NCI-H187 (cell line): ENCODE measurements at regions not wholly inside any gene's neighbourhood (a gene's known extent, or its start where the extent isn't known, plus 50 kb on each side); places are given as distances from the start of the nearest gene placed in this dataset.
"Not testable (repeated sequence)": the region's sequence is repeated elsewhere in the genome, so short reads cannot be mapped to it uniquely, and the experiment has no call there.

Experiments
- DNase-seq, 2 experiments: peaks; one replicate each; lab custom pipeline; 2025; lab: John Stamatoyannopoulos, UW

DNA sequence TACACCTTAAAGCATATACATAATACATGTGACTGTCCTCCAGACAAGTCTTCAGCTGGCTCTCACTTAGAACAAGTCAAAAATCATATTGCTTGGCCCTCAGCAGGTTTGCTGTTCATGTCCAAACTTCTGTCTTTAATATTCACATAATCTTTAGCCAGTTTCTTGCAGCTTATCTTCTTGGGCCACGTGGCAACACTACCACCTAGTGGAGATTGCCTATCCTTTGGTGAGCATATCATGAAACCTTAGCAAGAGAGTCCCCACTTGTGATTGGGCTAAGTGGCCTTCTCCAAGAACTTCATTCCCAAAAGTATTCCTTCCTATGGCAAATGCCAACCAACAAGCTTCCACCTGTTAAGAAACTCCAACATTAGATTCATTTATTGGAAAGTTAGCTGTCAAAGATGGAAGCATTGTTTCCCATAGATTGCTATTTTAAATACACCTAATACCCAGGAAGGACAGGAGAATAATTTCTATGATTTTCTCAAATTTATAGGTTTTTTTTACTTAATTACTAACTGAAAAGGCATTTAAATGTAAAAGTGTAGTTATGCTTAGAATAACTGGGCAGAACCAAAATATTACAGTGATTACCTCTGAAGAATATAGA lies 231.9 kb upstream of the INTU start:
- DNase-seq = peak in 1 of 2 experiments; percentile 11

DNA sequence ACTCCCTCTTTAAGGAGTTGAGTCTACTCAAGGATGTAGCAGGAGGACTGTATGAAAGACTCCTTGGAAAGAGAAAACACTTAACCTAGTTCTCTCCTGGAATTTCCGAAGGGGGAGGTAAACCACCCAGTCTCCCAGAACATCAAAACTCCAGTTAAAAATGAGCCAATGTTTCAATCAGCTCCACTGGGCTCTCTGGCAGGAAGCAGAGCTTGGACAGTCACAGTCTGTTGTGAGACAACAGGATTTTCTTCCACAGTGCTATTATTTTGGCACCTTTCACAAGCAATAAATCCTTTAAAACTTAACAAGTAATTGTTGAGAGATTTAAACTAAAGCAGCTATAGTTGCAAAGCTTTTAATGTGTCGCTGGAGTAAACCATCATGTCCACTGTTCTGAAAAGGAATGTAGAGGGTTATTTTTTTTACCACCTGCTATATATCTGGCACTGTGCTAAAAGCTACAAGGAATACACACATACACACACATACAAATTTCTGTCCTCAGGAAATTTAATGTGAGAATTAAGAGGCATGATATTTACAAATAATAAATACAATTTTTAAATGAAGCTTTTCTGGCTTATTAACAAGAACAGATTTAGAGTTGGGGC lies 229.2 kb upstream of the INTU start:
- no peak for DNase-seq

DNA sequence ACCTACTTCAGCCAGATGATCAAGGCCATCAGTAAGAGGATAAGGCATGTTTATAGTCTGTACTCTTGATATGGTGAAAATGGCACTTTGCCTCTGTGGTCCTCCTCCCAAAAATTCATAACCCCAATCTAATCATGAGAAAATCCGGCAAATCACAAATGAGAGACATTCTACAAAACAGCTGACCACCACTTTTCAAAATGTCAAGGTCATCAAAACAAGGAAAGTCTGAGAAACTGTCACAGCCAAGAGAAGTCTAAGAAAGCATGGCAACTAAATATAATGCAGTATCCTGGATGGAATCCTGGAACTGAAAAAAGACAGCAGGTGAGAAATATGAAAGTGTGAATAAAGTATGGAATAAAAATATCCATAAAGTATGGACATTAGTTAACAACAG lies 226.6 kb upstream of the INTU start:
- no peak for DNase-seq

DNA sequence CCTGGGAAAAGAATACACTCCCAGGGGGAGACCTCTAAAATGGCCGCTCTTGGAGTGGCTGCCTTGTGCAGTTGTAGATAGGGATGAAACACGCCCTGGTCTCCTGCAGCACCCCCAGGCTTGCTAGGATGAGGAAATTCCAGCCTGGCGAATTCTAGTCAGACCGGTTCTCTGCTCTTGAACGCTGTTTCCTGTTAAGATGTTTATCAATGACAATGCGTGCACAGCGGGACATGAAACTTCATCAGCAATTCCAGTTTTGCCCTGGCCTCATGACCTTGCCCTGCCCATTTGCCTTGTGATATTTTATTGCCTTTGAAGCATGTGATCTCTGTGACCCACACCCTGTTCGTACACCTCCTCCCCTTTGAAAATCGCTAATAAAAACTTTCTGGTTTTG lies 225.2 kb upstream of the INTU start:
- not testable (repeated sequence) for DNase-seq

DNA sequence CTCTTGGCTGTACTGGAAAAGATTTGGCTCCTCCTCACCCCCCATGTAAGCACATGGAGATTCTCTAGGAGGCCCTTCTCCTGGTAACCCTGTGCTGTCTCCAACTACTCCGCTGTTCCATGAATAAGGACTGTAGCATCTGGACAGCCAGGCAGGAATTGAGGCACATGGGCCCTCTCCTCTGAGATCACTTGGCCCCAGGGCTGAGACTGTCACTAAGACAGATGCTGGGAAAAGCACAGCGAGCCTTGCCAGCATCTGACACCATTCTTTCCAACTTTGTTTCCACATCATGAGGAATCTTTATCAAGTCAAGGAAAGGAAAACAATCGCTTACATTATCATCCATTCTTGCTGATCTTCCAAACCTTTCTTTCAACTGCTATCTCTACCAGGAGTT lies 222.6 kb upstream of the INTU start:
- no peak for DNase-seq

DNA sequence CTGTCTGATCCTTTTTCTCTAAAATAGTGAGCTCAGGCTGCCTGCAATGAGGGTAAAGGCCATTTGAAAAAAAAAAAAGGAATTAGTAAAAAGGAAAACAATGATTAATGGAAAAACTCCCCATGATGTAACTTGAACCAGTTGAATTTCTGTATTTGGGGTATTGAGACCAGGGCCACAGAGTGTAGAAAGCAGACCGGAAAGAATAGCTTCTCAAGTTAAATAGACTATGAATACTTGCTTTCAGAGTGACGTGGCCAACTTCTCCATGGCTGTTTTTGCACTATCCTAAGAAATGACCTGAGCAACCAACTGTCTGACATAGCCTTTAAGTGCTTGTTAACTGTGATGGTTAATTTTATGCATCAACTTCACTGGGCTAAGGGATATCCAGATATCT lies 222.1 kb upstream of the INTU start:
- DNase-seq = no peak

DNA sequence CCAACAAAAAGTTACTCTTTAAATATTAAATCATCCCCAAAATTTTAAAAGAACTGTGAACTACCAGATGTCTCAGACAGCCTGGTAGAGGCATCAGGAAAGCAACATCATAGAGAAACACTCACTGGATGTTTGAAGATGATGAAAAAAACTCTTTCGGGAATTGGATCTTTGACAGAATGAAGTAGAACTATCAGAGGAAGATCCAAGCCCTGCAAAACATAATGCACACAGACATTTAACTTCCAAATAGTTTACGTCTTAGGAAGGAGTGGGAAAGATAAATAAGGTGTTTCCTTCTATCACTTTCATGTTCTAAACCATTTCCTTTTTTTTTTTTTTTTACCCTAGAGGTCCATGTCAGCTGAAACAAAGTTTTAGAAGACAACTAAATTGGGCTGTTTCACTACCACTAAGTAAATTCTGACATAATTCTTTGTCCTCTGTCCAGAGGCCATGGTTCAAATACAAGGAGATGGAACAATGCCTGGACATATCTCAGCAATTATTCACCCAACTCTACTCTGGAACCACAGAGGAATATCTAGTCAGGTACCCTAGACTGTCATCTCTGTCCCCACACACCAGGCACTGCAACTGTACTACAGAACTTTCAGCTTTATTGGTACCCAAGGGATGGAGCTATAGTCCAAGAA lies 217.7 kb upstream of the INTU start:
- DNase-seq = no peak

DNA sequence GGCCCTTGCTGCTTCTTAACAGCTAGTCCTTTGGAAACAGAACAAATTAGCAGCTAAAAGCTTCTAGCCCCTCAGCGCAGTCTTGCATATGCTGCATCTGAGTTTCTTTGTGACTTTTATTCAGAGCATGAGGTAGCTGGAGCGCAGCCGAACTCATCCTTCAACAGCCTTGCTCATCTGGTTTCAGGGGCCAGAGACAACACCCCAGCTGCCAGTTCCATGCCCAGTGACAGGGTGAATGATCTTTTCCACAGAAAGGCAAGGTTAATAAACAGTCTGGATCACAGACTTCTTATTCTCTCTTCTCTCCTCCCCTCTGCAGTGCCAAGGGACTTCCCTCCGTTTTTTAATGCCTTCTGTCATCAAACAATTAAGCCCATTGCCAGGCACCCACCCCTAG lies 216.6 kb upstream of the INTU start:
- DNase-seq = no peak

DNA sequence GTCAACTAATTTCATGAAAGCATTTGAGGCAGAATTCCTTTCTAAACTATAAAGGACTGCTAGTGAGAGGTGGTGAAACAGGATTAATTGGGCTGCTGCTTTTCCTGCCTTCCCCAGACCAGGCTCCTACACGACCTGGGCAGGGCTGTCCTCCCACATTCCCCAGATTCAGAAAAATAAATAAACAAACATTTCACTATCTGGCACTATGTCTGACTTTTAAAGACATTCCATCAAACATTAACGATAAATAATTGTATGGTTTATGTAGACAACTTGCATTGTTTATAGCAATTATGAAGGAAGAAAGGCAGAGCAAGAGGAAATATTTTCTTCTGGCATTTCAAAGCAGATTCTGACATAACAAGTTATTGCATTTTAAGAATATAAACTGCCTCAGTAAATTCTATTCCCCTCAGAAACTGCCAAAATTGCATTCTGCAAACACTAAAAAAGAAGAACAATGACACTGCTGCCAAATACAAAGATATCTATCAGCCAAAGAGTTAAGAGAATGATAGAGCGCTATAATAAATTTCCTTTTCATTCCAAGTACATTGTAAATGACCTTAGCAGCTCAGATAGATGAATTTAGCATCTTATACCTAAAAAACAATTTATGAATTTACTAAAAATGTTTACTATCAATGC lies 214.7 kb upstream of the INTU start:
- DNase-seq = no peak

DNA sequence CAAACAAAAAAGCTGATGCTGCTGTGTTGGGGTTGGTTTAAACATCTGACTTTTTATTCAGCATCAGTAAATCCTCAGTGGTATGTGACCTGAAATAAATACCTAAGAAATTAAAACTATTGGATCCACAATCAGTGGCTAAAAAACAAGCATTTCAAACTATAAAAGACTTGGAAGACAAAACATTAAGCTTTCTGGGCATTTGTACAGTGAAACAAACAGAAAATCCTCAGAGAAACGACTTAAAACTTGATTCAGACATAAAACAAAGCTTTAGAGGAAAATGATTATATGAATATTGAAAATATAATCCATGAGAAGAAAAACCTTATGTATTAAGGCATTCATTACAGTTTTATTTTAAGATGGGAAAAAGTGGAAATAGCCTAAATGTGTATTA lies 213.3 kb upstream of the INTU start:
- no peak for DNase-seq

DNA sequence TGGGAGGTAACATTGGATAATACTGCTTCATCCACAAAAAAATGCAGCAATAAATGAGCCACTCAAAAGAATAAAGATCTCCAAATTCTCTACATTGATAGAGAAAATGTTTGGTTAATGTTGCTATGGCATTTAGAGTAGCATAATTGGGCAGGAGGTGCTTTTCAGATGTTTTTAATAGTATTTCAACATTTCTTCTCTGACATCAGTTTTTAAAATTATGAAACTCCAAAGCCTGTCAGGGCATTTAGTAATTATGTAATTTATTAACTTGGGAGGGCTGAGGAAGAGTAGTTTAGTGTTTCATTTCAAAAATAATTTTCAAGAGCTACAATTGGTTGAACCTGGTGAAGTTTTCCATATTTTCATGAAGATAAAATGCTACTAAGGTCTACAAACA lies 211.3 kb upstream of the INTU start:
- DNase-seq = no peak

DNA sequence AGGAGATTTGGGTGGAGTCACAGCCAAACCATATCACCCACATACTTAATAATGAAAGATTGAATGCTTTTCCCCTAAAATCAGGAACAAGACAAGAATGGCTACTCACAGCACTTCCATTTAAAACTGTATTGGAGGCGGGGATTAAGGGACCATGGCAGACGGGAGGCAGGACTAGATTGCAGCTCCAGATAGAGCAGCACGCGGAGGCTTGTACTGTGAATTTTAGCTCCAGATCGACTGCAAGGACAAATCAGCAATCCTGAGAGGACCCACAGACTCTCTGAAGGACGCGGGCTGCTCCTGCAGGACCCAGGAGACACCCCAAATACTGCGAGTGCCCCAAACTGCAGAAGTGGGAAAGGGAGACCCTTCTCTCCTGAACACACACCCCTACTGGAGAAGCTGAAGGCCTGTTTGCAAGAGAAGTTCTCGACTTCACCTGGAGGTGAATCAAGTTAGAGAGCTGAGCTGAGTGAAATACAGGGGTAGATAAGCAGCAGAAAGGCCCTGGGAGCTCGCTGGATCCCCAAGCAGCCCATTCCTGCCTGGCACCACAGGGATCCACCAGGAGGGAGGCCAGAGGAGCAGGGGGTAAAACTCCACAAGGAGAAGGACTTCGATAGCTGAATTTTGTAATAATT lies 207.4 kb upstream of the INTU start:
- no peak for DNase-seq

DNA sequence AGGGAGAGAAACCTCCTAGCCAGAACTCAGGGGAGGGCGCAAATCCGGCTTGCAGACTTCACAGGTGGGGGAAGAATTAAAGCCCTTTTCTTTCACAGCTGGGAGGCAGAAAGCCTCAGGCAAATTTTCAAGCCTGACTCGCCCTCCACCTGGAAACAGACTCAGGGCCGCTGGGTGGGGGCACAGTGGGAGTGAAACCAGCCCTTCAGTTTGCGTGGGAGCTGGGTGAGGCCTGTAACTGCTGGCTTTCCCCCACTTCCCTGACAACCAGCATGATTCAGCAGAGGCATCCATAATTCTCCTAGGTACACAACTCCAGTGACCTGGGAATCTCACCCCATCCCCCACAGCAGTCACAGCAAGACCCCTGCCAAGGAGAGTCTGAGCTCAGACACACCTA lies 206.9 kb upstream of the INTU start:
- no peak for DNase-seq

DNA sequence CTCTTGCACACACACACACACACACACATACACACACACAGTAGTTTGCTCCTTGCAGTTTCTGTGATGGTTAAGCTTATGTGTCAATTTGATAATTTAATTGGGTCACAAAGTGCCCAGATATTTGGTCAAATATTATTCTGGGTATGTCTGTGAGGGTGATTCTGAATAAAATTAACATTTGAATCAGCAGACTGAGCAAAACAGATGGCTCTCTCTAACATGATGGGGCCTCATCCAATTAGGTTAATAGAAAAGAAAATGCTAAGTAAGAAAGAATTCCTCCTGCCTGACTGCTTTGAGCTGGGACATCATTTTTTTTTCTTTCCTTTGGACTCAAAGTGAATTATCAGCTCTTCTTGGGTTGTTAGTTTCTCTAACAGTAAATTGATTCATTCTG lies 191.2 kb upstream of the INTU start:
- DNase-seq = no peak

DNA sequence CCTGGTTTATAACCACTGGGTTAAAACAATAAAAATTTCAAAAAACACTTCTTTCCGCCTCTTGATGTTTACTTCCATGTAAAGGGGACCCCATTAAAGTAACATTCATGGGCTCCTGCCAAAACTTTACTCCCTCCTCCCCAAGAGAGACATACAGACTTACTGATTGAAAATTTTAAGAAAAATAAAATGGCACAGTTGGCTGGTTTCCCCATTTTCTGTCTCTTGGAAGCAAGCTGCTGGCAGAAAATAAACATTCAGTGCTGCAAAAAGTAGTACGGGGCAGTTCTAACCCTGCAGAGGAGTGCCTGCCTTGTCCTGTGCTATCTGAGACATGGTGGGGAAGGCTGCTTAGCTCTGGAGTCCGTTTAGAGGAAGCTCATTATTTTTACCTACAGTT lies 187.3 kb upstream of the INTU start:
- DNase-seq = no peak

DNA sequence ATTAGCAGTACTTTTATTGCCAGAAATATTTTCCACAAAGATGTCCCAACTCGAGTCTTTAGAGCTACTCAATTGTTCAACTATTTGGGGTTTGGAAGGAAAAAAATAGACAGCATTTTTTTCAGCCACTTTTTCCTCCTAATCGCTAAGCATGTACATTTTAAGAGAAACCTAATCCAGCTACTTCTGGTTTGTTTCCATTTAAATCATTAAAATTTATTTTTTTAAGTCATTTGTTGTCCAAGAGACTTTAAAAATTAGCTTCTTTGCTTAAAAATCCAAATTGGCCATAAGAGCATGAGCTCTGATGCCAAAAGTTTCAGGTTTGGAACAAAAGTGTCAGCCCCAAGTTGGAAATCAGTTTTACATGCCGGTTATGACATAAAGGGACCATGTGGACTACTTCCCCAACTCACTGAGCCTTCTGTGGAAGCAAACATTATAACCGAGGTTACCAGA lies 186.3 kb upstream of the INTU start:
- DNase-seq = no peak

DNA sequence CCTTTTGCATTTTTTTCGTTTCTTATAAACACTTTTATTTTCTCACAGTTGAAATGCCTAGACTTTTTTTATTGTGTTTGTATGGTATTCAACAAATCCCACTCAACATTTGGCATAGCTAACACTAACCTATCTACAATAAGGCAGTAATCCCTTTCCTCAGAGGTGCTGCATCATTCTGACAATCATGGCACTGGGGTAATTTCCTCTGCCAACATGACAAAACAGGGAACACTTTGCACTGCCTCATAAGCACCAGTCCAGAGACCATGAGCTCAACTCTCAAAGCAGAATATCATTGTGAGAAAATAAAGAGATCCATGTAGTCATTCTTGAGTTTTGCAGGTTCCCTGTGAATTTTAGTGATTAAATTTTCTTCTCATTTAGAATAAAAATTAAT lies 183.8 kb upstream of the INTU start:
- no peak for DNase-seq

DNA sequence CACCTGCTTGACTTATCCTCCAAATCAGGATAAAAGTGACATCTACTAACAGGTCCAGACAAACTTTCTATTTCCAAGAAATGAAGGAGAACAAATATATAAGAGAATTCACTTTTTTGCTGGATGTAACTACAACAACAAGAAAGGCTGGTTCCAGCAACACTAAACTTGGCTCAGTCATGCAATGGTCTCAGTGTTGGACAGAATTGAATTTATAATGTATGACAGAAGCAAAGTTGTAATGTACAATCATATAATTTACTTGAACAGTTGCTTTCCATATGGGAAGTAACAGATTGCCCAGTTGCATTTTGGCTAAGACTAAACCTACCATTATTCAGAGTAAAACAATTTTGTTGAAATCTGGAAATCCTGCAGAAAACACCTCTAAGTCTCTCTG lies 183.3 kb upstream of the INTU start:
- DNase-seq = no peak

DNA sequence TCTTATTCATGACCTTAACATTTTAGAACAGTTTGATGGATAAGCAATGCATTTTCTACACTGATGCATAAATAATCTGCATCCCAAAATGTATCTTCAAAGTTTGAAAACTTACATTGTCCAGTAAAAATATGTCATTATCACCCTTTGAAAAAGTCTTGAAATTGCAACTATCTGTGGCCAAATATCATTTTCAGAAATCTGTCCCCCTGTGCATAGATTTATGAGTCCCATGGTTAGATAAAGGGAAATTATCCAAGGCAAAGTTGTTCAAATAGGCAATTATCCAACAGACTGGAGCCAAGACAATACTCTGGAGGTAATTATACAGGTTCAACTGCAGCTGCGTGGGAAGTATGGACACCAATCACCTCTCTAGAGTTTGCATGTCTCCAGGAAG lies 182.5 kb upstream of the INTU start:
- no peak for DNase-seq

DNA sequence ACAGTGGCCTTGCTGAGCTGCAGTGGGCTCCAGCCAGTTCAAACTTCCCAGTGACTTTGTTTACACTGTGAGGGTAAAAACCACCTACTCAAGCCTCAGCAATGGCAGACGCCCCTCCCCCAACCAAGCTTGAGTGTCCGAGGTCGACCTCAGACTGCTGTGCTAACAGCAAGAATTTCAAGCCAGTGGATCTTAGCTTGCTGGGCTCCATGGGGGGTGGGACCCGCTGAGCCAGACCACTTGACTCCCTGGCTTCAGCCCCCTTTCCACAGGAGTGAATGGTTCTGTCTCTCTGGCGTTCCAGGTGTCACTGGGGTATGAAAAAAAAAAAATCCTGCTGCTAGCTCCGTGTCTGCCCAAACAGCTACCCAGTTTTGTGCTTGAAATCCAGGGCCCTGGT lies 168.9 kb upstream of the INTU start:
- no peak for DNase-seq

DNA sequence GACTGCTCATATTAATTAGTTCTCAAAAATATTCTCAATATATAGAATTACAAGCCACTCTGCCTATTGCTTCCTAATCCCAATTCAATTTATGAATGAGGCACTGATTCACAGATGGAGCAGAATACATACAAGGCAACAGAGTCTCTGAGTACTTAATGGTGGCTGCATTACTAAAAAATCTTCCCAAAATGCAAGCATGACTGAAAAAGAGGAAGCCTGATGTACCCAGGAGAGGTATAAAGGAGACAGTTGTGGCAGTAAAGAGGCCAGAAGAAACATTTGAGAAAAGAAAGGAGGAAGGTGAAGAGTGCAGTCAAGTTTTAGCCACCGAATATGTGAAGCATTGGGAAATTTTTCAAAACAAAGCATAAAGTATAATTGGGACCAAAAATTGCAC lies 163.2 kb upstream of the INTU start:
- DNase-seq = no peak

DNA sequence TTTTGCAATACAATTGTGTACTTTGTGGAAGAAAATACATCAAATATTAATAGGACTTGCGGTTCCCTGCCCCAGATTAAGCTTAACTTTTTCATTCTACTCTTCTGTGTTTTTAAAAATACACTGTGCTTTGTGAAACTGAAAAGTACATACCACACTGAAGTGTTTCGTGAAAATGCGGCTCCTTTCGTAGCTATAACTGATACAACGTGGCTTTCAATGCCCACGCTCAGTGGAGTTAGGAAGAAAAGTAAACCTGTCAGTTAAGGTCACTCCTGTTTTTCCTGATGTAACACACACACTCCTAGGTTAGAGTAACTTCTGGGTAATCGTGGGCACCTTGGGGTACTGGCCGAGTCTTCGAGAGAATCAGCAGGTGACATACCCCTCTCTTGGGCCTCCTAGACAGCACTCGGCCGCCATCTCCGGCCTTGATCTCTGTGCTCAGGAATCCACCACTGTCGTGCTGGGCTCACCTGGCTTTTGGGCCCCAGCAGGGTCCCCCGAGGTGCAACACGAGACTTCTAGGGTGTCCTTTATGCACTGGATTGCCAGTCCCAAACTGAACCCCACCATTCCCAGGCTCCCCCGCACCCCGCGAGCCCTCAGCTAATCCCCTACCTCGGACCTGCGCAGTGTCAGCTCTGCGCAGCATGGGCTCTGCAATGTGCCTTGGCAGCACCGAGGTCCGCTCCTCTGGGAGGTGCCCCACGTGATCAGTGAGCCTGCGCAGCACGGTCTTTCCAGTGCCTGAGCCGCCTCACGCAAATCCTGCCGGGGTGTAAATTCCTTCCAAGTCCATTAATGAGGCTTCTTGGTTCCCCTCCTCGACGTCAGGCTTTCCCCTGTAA lies 162.6 kb upstream of the INTU start:
- DNase-seq = no peak
